GM18520 (cell line): ENCODE measurements at regions not wholly inside any gene's neighbourhood (a gene's known extent, or its start where the extent isn't known, plus 50 kb on each side); places are given as distances from the start of the nearest gene placed in this dataset.
A peak's percentile ranks its signal among the peaks of the same experiment; 100 is the strongest.

Experiments
- ATAC-seq: cut with Tn5 transposase; IDR thresholded peaks from one replicate; pipeline ENCODE4 v1.9.1; 2021; ENCODE audit not compliant: unreplicated experiment

- no peak for ATAC-seq
Measured at GRCh38 chr6:105909106-105909505, 177.0 kb upstream of the PRDM1 start.

DNA sequence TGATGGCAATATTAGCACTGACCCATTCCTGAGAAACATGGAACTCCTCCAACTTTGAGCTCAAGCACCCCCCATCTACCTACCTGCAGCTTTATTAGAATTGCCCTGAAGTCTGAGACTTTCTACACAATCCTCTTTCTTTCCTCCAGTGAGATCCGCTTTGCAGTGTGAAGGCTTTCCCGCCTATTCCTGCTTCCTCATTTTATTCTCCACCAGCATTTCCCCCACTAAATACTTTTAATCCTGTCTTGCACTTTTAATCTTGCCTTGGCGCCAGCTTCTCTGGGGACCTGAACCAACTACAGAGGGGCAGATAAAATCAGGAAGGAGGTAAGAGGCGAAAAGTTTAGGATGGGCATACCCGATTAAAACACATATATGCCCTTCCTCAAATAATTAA, 178.1 kb upstream of the PRDM1 start:
- no peak for ATAC-seq

GRCh38 chr6:105907301-105907700, 178.8 kb upstream of the PRDM1 start:
- no peak for ATAC-seq

DNA sequence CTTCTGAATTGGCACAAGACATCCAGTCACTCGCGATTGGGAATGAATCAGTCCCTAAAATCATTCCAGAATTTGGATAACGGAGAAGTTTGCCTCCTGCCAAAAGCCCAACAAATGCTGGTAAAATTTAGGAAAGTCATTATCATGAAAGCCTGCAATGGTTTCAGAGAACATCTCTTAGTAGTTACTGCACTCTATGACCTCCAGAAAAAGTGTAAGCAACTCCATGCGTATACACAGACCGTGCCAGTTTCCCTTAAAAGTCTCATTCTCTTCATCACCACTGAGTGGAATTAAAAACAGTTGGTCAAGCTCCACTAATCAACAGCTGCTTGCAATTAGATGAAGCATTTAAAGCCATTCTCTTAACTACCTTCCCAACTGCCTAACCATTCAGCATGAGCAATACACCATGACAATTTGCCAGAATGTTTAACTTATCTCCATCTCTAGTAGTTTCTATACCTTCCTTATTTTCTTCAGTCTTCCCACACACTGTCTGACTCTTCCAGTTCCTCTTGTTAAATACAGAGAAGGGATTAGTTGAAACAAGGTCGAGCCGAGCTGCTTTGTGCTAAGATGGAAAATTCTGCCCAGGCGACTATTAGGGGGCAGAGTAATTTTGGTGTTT, 183.6 kb upstream of the PRDM1 start:
- ATAC-seq: no peak

DNA sequence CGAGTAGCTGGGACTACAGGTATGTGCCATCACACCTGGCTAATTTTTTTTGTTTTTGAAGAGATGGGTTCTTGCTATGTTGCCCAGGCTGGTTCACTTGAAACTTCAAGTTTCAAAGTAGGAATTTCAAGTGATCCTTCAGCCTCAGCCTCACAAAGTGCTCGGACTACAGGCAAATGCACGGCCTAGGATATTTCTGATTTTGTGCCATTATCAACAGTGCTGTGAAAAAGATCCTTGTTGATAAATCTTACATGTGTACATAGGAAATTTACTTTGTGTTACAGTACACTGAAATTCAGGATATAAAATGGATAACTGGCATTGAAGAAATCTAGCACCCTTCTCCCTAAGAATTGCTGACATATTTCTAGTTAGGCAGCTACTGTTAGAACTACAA, 184.6 kb upstream of the PRDM1 start:
- ATAC-seq: no peak

GRCh38 chr6:105900125-105900937, 185.8 kb upstream of the PRDM1 start:
- ATAC-seq: no peak

GRCh38 chr6:105898286-105898685, 187.8 kb upstream of the PRDM1 start:
- peak; percentile 73 for ATAC-seq

DNA sequence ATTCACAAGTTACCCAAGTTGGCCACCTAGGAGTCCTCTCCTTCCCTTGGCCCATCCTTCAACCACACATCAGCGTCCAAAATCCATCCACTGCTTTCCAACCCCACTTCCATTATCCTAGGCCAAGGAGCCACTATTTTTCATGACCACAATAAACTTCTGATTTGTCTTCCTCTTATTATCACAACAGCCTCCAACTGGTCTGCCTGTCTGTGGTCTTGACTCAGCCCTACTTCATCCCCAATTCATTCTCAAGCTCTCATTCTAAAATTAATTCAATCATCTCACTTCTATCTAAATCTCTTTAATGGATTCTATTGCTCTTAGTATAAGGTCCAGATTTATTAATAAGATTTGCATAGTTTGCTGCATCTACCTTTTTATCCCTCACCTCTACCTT, 189.0 kb upstream of the PRDM1 start:
- ATAC-seq: no peak

- no peak for ATAC-seq
Measured at GRCh38 chr6:105896821-105897095, 189.4 kb upstream of the PRDM1 start.

GRCh38 chr6:105896052-105896820, 189.9 kb upstream of the PRDM1 start:
- ATAC-seq: no peak

DNA sequence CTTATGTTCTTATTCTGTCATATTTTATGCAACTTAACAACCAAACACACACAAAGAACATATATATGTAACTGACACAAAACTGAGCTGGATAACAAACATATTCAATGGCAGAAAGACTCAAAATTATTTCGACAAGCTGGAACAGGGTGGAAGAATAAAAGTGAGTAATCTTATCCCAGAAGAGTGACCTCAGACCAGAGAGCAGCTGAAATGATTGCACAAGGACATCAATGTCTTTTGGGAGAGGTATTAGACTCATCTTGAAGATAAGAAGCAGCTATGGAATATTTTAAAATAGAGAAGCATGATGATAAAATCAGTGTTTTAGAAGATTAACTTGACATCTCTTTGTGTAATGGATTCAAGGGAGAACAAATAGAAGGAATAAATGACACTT, 191.6 kb upstream of the PRDM1 start:
- ATAC-seq: no peak

DNA sequence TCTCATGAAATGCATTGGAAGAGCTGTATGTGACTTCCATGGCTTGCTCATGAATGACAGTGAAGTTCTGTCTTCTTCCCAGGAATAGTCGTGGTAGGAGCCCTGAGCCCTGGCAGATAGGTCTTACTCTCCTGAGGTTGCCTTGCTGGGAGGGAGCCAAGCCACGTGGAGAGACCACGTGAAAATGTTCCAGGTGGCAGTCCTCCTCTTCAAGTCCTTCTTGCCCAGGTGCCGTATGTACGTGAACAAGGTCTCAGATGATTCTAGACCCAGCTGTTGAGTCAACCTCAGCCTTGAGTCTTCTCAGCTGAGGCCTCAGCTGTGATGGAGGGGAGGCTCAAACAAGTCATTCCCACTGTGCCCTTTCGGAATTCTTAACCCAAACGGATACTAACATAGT, 192.4 kb upstream of the PRDM1 start:
- ATAC-seq: no peak

DNA sequence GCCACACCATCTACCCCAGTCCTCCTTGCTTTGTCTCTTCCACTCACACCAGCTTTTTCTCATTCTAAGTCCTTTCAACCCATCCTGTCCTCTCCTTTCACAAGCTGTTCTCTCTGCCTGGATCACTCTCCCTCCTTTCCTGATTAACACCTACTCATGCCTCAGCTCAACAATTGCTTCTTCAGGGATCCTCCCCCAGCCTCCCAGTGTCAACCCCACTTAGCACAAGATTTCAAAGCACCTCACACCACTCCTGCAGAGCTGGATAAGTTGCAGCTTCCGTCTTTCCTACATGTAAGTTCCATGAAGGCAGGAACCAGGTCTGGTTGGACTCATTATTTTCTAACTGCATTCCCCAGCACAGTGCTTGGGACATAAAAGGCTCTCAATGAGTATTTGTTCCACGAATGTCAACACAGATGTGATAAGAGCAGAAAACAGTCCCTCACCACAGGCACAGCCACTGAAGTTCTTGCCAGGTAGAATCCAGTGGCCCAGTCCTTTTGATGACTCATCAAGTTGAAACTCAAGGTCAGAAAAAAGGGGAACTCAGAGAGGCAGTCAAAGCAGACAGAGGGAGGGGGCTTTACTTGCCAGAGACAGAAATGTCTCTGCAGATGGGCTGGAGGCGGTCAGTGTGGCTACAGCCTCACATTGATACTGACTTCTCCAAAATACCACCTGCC, 193.4 kb upstream of the PRDM1 start:
- ATAC-seq: peak; percentile 70

GRCh38 chr6:105890521-105891244, 195.5 kb upstream of the PRDM1 start:
- ATAC-seq: no peak

DNA sequence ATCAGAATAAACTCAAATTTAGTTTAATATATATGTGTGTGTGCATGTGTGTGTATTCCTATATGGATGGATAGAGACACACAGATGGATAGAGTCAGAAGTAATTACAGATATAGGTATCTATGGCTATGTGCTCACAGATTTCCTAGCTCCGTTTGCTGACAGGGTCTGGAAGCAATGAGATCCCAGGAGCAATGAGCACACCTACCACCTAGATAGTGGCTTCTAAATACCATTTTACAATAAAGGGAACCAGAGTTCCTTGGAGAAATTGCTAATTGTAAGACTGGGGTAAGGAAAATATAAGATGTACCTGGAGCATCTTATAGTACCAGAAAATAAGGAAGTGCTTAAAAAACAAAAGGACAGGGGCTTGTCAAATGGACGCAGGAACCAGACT, 196.2 kb upstream of the PRDM1 start:
- no peak for ATAC-seq

DNA sequence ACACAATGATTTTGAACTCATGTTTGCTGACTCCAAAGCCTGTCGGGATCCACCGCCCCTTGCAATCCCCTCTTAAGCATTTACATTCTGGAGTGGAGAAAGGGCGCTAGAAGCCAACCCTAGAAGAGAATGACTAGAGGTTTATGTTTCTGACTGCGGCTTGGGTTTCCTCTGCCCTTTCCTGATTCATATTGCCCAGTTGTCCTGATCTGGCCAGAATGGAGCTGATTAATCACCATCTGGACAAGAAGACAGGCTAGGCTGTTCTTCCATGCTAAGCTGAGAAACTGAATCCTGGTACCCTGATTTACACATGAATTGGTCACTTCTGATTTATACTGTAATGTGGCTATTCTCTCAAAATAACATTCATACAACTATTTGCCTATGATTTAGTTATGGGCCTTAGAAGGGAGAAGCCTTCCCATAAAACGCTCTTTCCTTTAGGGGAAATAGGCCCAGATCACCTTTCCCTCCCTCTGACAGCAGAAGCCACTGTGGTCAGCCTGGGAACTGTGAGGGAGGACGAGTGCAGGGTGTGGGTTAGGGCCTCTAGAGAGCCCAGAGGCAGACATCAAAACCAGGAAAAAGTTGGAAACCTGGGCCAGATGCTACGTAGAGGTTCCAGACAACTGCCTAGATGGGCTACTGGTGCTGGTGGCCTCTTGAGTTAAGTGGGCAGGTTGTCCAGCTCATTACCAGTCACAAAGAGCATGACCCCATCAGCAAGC, 199.2 kb upstream of the PRDM1 start:
- ATAC-seq: no peak

GRCh38 chr6:105886066-105886813, 199.9 kb upstream of the PRDM1 start:
- no peak for ATAC-seq

GRCh38 chr6:105884426-105884825, 201.7 kb upstream of the PRDM1 start:
- ATAC-seq: no peak

- ATAC-seq: no peak
Measured at GRCh38 chr6:105884011-105884410, 202.1 kb upstream of the PRDM1 start.

DNA sequence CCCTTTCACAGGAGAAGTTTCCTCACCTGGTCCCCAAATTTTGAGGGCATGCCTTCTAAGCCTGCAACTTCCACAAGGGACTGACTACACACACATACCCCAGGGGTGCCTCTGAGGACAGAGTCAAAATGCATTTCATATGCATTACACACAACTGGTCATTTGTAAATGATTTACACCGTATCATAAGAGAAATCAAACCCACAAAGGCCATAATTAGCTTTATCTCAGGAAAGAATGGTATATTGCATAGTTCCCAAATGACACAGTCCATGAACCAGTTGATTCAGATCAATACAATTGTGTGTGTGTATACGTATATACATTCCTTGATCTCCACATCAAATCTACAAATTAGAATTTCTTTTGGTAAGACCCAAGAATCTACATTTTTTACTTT, 203.3 kb upstream of the PRDM1 start:
- no peak for ATAC-seq
